ENCODE measurements at regions not wholly inside any gene's neighbourhood (a gene's known extent, or its start where the extent isn't known, plus 50 kb on each side); places are given as distances from the start of the nearest gene placed in this dataset.

DNA sequence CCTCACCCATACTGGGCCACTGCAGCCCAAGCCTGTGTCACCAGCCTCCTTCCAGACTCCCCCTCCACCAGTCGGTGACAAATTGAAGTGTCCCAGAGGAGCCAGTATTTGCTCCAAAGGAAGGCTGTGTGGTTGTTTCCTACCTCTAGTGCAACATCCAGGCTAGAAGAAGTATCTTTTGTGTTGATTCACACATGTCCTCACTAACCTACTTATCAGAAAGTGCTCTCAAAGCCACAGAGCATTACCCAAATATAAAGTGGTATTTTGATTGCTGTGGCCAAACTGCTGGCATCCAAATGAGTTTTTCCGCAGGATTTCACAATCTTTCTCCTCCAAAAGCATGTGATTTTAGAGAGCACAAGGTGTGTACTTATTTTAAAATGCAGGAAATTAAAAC lies 134.8 kb downstream of the CUL2 start:
- TF ChIP-seq, protein P1, sequence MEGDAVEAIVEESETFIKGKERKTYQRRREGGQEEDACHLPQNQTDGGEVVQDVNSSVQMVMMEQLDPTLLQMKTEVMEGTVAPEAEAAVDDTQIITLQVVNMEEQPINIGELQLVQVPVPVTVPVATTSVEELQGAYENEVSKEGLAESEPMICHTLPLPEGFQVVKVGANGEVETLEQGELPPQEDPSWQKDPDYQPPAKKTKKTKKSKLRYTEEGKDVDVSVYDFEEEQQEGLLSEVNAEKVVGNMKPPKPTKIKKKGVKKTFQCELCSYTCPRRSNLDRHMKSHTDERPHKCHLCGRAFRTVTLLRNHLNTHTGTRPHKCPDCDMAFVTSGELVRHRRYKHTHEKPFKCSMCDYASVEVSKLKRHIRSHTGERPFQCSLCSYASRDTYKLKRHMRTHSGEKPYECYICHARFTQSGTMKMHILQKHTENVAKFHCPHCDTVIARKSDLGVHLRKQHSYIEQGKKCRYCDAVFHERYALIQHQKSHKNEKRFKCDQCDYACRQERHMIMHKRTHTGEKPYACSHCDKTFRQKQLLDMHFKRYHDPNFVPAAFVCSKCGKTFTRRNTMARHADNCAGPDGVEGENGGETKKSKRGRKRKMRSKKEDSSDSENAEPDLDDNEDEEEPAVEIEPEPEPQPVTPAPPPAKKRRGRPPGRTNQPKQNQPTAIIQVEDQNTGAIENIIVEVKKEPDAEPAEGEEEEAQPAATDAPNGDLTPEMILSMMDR (IDR thresholded peaks at IDR 0.05; ENCODE audit: low read depth, low read length): no peak
- no peak for TF ChIP-seq EZH2phosphoT487 (IDR thresholded peaks at IDR 0.05; ENCODE audit: low read depth)
